PC-9 (cell line): ENCODE measurements at regions not wholly inside any gene's neighbourhood (a gene's known extent, or its start where the extent isn't known, plus 50 kb on each side); places are given as distances from the start of the nearest gene placed in this dataset.

Experiments
- BruUV-seq: library from RNA; stranded (reverse); fragments of 400-500 nt; replicated peaks from 2 replicates; lab custom pipeline; 2021; lab: Mats Ljungman, UMichigan
- CTCF ChIA-PET: fragments of 300-600 bp; sonication (Branson Sonifier 250); formaldehyde crosslinking; loops from one replicate; lab custom pipeline; 2022; ENCODE audit warnings: antibody characterized with exemption; lab: Charles Lee
- POLR2A ChIA-PET: fragments of 300-600 bp; sonication (Branson Sonifier 250); formaldehyde crosslinking; loops from one replicate; lab custom pipeline; 2022; ENCODE audit warnings: antibody characterized with exemption; ENCODE audit not compliant: unreplicated experiment; lab: Charles Lee
- DNase-seq, 2 experiments: peaks; one replicate each; pipeline versions ENCODE4 v3.0.0 to v3.0.0-alpha.2; 2015 to 2022; ENCODE audit warnings: mixed read lengths in 1 of 2
- H2AFZ ChIP-seq: fragments of 200-600 bp; sonication (generic); 2 replicates; pipeline ENCODE4 v1.8.1; 2017; ENCODE audit warnings: antibody characterized with exemption
- H3F3A ChIP-seq: fragments of 200-600 bp; sonication (generic); 2 replicates; pipeline ENCODE4 v1.8.1; 2017; ENCODE audit warnings: antibody characterized with exemption, mild to moderate bottlenecking, low read depth; ENCODE audit not compliant: insufficient read depth
- H3K27ac ChIP-seq: fragments of 200-600 bp; sonication (generic); 2 replicates; pipeline ENCODE4 v1.6.1; 2016; ENCODE audit warnings: mixed run types
- H3K27me3 ChIP-seq: fragments of 200-600 bp; sonication (generic); 2 replicates; pipeline ENCODE4 v1.6.1; 2016; ENCODE audit warnings: low read depth, mixed run types; ENCODE audit not compliant: insufficient read depth
- H3K36me3 ChIP-seq: fragments of 200-600 bp; sonication (generic); 2 replicates; pipeline ENCODE4 v1.6.1; 2016; ENCODE audit warnings: low read depth, mixed run types
- H3K4me1 ChIP-seq: fragments of 200-600 bp; sonication (generic); replicated peaks from 2 replicates; pipeline ENCODE4 v1.6.1; 2016; ENCODE audit warnings: mixed run types; ENCODE audit not compliant: insufficient read depth
- H3K4me2 ChIP-seq: fragments of 200-600 bp; sonication (generic); 2 replicates; pipeline ENCODE4 v1.6.1; 2017; ENCODE audit warnings: mixed run types
- H3K4me3 ChIP-seq: fragments of 200-600 bp; sonication (generic); 2 replicates; pipeline ENCODE4 v1.6.1; 2016; ENCODE audit warnings: mixed run types
- H3K79me2 ChIP-seq: fragments of 200-600 bp; sonication (generic); 2 replicates; pipeline ENCODE4 v1.6.1; 2017; ENCODE audit warnings: low read depth, mixed run types
- H3K9me2 ChIP-seq: fragments of 200-600 bp; sonication (generic); 2 replicates; pipeline ENCODE4 v1.8.1; 2017; ENCODE audit warnings: mild to moderate bottlenecking; ENCODE audit not compliant: insufficient read depth
- H3K9me3 ChIP-seq: fragments of 200-600 bp; sonication (generic); 2 replicates; pipeline ENCODE4 v1.8.1; 2016; ENCODE audit warnings: low read depth; ENCODE audit not compliant: insufficient read depth
- H4K20me1 ChIP-seq: fragments of 200-600 bp; sonication (generic); 2 replicates; pipeline ENCODE4 v1.8.1; 2017; ENCODE audit not compliant: insufficient read depth
- EZH2 ChIP-seq: fragments of 200-600 bp; sonication (generic); IDR thresholded peaks from 2 replicates; pipeline ENCODE4 v1.8.0; 2017; ENCODE audit warnings: antibody characterized with exemption, low read depth
- intact Hi-C: fragments of 100-400 bp; cut with micrococcal nuclease; formaldehyde crosslinking; loops from one replicate; pipeline ENCODE4 v1.10.0; 2022; ENCODE audit not compliant: unreplicated experiment
- TF ChIP-seq, protein P1 (sequence below): fragments of 200-600 bp; sonication (generic); conservative IDR thresholded peaks from 2 replicates; pipeline ENCODE4 v1.6.1; 2017; ENCODE audit warnings: mixed run types, antibody characterized with exemption, mild to moderate bottlenecking, moderate library complexity

DNA sequence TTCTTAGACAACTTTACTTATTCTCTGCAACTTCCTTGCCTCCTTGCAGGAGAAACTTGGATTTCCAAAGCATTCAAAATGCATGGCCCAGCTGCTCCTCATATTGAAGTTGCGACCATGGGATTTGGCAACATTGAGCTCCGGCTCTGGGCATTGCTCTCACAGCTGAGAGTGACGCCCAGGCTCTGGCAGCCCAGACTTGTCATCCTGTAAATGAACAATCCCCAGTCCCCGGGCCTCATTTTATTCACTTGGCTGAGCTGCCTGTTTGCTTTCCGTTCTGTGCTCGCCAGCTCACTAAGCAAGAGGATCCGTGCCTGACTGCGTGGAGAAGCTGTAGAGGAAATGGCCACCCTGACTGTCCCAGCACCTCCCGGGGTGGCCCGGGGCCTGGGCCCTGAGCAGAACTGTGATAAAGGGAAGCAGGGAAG lies 119.5 kb upstream of the CD93 start:
- no peaks in the 10 kb centered on the region for H3K9me2 ChIP-seq
- no peak overlapping the region for H2AFZ ChIP-seq
- no peaks in the 10 kb centered on the region for H3K27me3 ChIP-seq
- TF ChIP-seq EZH2: no peak
- TF ChIP-seq, protein P1, sequence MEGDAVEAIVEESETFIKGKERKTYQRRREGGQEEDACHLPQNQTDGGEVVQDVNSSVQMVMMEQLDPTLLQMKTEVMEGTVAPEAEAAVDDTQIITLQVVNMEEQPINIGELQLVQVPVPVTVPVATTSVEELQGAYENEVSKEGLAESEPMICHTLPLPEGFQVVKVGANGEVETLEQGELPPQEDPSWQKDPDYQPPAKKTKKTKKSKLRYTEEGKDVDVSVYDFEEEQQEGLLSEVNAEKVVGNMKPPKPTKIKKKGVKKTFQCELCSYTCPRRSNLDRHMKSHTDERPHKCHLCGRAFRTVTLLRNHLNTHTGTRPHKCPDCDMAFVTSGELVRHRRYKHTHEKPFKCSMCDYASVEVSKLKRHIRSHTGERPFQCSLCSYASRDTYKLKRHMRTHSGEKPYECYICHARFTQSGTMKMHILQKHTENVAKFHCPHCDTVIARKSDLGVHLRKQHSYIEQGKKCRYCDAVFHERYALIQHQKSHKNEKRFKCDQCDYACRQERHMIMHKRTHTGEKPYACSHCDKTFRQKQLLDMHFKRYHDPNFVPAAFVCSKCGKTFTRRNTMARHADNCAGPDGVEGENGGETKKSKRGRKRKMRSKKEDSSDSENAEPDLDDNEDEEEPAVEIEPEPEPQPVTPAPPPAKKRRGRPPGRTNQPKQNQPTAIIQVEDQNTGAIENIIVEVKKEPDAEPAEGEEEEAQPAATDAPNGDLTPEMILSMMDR: no peak
- no peaks in the 10 kb centered on the region for H3K36me3 ChIP-seq
- CTCF ChIA-PET: no interaction called here
- H3K4me3 ChIP-seq: no peak overlapping the region
- H3F3A ChIP-seq: no peaks in the 10 kb centered on the region
- H3K4me2 ChIP-seq: no peak overlapping the region
- H3K79me2 ChIP-seq: no peaks in the 10 kb centered on the region
- DNase-seq: no peak
- intact Hi-C loops: loop anchor here (10.0 kb wide), 1 partner anchor 871 kb away; no protein-coding TSS in a partner anchor
- no peaks in the 10 kb centered on the region for H3K9me3 ChIP-seq
- no peaks in the 10 kb centered on the region for H3K4me1 ChIP-seq
- no TSS peak for BruUV-seq
- H4K20me1 ChIP-seq: no peaks in the 10 kb centered on the region
- POLR2A ChIA-PET: no interaction called here
- H3K27ac ChIP-seq: no peak overlapping the region

DNA sequence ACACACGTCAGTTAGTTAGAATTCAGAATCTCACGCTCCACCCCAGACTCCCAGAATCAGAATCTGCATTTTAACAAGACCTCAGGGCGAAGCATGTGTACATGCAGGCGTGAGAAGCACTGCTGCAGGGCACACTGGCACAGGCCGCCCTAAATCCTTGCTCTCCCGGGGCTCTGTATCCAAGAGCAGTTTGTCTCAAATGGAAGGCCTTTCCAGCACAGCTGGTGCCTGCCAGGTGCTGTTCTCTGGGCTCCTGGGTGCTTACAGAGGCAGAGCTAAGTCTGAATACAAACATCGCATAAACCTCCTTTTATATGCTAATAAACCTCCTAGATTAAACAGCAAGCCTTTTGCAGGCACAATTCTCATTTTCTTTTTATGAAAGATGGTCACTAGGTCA lies 119.1 kb upstream of the CD93 start:
- Histone ChIP-seq H3K79me2 (no peaks in the 10 kb centered on the region), H3K4me3 (no peak overlapping the region), H3K36me3 (no peaks in the 10 kb centered on the region), H4K20me1 (no peaks in the 10 kb centered on the region), H3K9me3 (no peaks in the 10 kb centered on the region), H3K4me2 (no peak overlapping the region), H3K27me3 (no peaks in the 10 kb centered on the region), H3K27ac (no peak overlapping the region), H3K4me1 (no peaks in the 10 kb centered on the region), H3K9me2 (no peaks in the 10 kb centered on the region), H2AFZ (no peak overlapping the region), H3F3A (no peaks in the 10 kb centered on the region)
- ChIA-PET CTCF (no interaction called here), POLR2A (no interaction called here)
- no TSS peak for BruUV-seq
- TF ChIP-seq, protein P1: no peak
- TF ChIP-seq EZH2: no peak
- DNase-seq: no peak
- intact Hi-C loops: loop anchor here (10.0 kb wide), 1 partner anchor 870 kb away; no protein-coding TSS in a partner anchor

DNA sequence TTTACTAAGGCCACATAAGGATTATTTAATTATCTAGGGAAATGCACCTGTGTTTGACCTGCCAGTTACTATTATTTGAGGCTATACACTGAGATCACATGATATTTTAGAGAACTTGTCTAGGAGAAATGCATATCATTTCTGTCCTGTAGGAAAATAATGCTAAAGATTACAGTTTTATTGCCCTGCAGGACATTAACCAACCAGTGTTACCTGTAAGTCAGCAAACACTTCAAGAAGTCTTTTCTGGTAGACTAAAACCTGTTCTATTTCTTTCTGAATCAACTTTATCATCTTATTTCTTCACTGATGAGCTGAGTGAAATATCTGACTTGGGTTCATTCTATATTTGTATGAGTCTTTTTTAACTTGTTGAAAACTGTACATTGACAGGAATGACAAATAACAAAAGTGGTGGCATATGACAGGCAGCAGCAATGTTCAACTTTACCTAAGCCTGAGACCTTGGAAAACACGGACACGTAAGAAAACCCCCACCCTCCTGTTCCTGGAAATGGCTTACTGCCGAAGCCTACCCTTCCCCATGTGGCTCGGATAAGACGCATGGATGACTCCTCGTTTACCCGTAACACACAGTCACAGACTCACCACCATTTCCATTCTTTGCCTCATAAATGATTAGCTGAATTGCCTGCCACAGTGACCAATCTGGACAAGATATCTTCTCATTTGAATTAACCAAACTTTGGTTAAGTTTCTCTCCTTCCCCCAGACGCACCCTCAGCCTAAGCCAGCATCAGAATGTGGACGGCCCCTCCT lies 118.0 kb upstream of the CD93 start:
- Histone ChIP-seq H2AFZ (no peak overlapping the region), H3K4me1 (no peaks in the 10 kb centered on the region), H3K27ac (no peak overlapping the region), H3K27me3 (no peaks in the 10 kb centered on the region), H3K79me2 (no peaks in the 10 kb centered on the region), H3K4me2 (no peak overlapping the region), H3F3A (no peaks in the 10 kb centered on the region), H3K9me3 (no peaks in the 10 kb centered on the region), H3K36me3 (no peaks in the 10 kb centered on the region), H4K20me1 (no peaks in the 10 kb centered on the region), H3K9me2 (no peaks in the 10 kb centered on the region), H3K4me3 (no peak overlapping the region)
- intact Hi-C loops: loop anchor here (10.0 kb wide), 1 partner anchor 869 kb away; no protein-coding TSS in a partner anchor
- TF ChIP-seq, protein P1: no peak
- TF ChIP-seq EZH2: no peak
- ChIA-PET CTCF (no interaction called here), POLR2A (no interaction called here)
- DNase-seq: no peak
- BruUV-seq: no TSS peak
